GM19467 (cell line): ENCODE measurements at regions not wholly inside any gene's neighbourhood (a gene's known extent, or its start where the extent isn't known, plus 50 kb on each side); places are given as distances from the start of the nearest gene placed in this dataset.

Source experiments
- ATAC-seq: cut with Tn5 transposase; IDR thresholded peaks from one replicate; pipeline ENCODE4 v1.9.1; 2021; ENCODE audit warnings: mild to moderate bottlenecking, moderate library complexity; ENCODE audit not compliant: unreplicated experiment

- no peak for ATAC-seq
Measured at GRCh38 chr4:127080141-127080540, 552.6 kb upstream of the INTU start.

- ATAC-seq: no peak
Measured at GRCh38 chr4:127081041-127081440, 551.7 kb upstream of the INTU start.

- no peak for ATAC-seq
Measured at GRCh38 chr4:127082986-127083385, 549.8 kb upstream of the INTU start.

- no peak for ATAC-seq
Measured at GRCh38 chr4:127084666-127085065, 548.1 kb upstream of the INTU start.

- no peak for ATAC-seq
Measured at GRCh38 chr4:127097061-127097460, 535.7 kb upstream of the INTU start.

GRCh38 chr4:127102361-127102760 lies 530.4 kb upstream of the INTU start:
- no peak for ATAC-seq

GRCh38 chr4:127103681-127104115 lies 529.1 kb upstream of the INTU start:
- ATAC-seq: no peak

- no peak for ATAC-seq
Measured at GRCh38 chr4:127113844-127114362, 518.9 kb upstream of the INTU start.

- ATAC-seq: no peak
Measured at GRCh38 chr4:127118681-127119080, 514.1 kb upstream of the INTU start.

- ATAC-seq: no peak
Measured at GRCh38 chr4:127120441-127121090, 512.2 kb upstream of the INTU start.

- ATAC-seq: no peak
Measured at GRCh38 chr4:127124919-127125318, 507.8 kb upstream of the INTU start.

- no peak for ATAC-seq
Measured at GRCh38 chr4:127126718-127127117, 506.0 kb upstream of the INTU start.

GRCh38 chr4:127131527-127131926 lies 501.2 kb upstream of the INTU start:
- ATAC-seq: no peak

GRCh38 chr4:127134490-127134889 lies 498.3 kb upstream of the INTU start:
- no peak for ATAC-seq

GRCh38 chr4:127138586-127138985 lies 494.2 kb upstream of the INTU start:
- no peak for ATAC-seq

- no peak for ATAC-seq
Measured at GRCh38 chr4:127139788-127140286, 492.9 kb upstream of the INTU start.

GRCh38 chr4:127140306-127140705 lies 492.5 kb upstream of the INTU start:
- ATAC-seq: no peak

- ATAC-seq: no peak
Measured at GRCh38 chr4:127141856-127142255, 490.9 kb upstream of the INTU start.

- no peak for ATAC-seq
Measured at GRCh38 chr4:127143460-127144195, 489.1 kb upstream of the INTU start.

GRCh38 chr4:127145006-127145540 lies 487.7 kb upstream of the INTU start:
- no peak for ATAC-seq

GRCh38 chr4:127148165-127148564 lies 484.6 kb upstream of the INTU start:
- ATAC-seq: no peak

GRCh38 chr4:127149086-127149485 lies 483.7 kb upstream of the INTU start:
- no peak for ATAC-seq
